Mesothelial cell of epicardium (in vitro differentiated cells): ENCODE measurements at regions not wholly inside any gene's neighbourhood (a gene's known extent, or its start where the extent isn't known, plus 50 kb on each side); places are given as distances from the start of the nearest gene placed in this dataset.

Experiments
- DNase-seq, 2 experiments: peaks; one replicate each; pipeline ENCODE4 v3.0.0; 2021; ENCODE audit warnings: low spot score in 2 of 2; ENCODE audit not compliant: unreplicated experiment in 2 of 2
- H3K27ac Mint-ChIP-seq: 2 replicates; pipeline ENCODE4 v1.8.0; 2021; ENCODE audit warnings: mixed read lengths
- H3K27me3 Mint-ChIP-seq: 2 replicates; pipeline ENCODE4 v1.8.0; 2021; ENCODE audit warnings: low read depth, mixed read lengths
- H3K36me3 Mint-ChIP-seq: 2 replicates; pipeline ENCODE4 v1.8.0; 2021; ENCODE audit warnings: mixed read lengths
- H3K4me1 Mint-ChIP-seq: 2 replicates; pipeline ENCODE4 v1.8.0; 2021; ENCODE audit warnings: mixed read lengths
- H3K4me3 Mint-ChIP-seq: 2 replicates; pipeline ENCODE4 v1.8.0; 2021; ENCODE audit warnings: mild to moderate bottlenecking, moderate library complexity, mixed read lengths
- H3K9me3 Mint-ChIP-seq: 2 replicates; pipeline ENCODE4 v1.8.0; 2021; ENCODE audit warnings: mixed read lengths
- TF ChIP-seq, protein P1 (sequence below): fragments of 200-600 bp; sonication (generic); IDR thresholded peaks from one replicate; pipeline ENCODE4 v1.5.0; 2021; ENCODE audit warnings: antibody characterized with exemption; ENCODE audit not compliant: unreplicated experiment

DNA sequence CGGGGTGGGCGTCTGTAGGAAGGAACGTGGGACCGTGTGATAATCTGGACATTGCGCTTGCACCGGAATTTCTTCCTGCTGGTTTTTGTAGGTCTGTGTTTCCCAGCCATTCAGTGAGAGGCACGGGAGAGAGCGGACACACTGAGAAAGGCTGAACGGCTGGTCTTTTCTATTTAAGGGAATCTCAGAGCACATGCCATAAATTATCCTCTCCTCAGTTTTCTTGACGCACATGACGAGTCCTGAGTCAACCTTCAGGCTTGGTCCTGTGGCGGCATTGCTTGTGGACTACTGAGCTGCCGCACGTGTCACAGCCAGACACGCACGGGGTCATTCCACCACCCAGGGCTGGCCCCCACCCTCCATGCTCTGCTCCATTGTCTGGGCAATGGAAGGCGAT, 519.3 kb upstream of the ID2 start:
- Mint-ChIP-seq H3K36me3 (no peaks in the 10 kb centered on the region), H3K9me3 (no peaks in the 10 kb centered on the region), H3K27ac (peak overlapping the region; percentile 93), H3K27me3 (no peaks in the 10 kb centered on the region), H3K4me1 (peaks cover 19% of the 10 kb centered on the region), H3K4me3 (no peak overlapping the region)
- no peak for DNase-seq
- TF ChIP-seq, protein P1, sequence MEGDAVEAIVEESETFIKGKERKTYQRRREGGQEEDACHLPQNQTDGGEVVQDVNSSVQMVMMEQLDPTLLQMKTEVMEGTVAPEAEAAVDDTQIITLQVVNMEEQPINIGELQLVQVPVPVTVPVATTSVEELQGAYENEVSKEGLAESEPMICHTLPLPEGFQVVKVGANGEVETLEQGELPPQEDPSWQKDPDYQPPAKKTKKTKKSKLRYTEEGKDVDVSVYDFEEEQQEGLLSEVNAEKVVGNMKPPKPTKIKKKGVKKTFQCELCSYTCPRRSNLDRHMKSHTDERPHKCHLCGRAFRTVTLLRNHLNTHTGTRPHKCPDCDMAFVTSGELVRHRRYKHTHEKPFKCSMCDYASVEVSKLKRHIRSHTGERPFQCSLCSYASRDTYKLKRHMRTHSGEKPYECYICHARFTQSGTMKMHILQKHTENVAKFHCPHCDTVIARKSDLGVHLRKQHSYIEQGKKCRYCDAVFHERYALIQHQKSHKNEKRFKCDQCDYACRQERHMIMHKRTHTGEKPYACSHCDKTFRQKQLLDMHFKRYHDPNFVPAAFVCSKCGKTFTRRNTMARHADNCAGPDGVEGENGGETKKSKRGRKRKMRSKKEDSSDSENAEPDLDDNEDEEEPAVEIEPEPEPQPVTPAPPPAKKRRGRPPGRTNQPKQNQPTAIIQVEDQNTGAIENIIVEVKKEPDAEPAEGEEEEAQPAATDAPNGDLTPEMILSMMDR, result no peak

DNA sequence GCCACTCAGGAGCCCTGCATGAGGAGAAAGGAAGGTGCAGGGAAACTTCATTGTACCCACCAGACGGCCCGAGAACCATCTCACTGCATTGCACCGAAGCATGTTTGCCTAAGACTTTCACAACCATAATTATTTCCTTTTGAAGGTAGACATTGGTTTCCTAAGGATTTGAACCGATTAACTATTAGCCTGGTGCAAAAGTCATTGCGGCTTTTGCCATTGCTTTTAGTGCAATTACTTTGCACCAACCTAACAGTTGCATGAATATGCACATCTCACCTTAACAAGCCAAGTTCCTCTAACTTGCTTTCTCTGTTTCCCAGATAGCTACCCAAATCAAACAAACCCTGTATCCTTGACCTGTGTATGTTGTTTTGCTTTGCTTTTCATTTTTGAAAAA, 516.3 kb upstream of the ID2 start:
- TF ChIP-seq, protein P1, result no peak
- DNase-seq, result no peak
- Mint-ChIP-seq H3K27ac (no peak overlapping the region), H3K9me3 (no peaks in the 10 kb centered on the region), H3K4me1 (peaks cover 15% of the 10 kb centered on the region), H3K4me3 (no peak overlapping the region), H3K36me3 (no peaks in the 10 kb centered on the region), H3K27me3 (no peaks in the 10 kb centered on the region)

DNA sequence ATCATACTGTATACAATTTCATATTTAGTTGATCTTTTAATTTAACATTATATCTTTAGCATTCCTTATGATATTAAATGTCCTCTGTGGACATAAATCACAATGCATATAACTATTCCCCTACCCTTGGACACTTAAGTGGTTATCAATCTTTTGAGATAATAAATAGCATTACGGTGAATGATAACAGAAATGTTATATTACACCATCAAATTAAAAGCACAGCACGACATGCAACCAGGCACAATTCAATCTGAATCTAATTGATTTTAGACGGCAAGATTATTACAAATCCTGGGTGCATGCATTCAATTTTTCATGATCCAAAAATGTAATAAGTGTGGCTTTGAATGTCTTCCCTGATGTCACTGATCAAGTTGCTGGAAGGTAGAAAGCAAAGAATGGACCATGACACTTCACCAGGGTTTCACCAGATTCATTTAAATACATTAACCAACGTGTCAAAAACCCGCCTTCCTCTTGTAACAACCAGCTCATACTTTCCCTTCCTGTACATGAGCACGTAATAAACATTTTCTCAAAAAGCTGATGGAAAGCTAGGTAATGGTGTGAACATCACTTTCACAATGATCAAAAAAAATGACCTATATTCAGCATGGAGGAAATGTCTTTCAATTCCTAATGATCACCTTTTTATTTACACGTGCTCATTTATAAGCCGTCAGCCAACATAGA, 513.7 kb upstream of the ID2 start:
- DNase-seq, result no peak
- no peak overlapping the region for H3K27ac Mint-ChIP-seq
- H3K4me1 Mint-ChIP-seq, result peaks cover 23% of the 10 kb centered on the region
- TF ChIP-seq, protein P1, result no peak
- no peaks in the 10 kb centered on the region for H3K27me3 Mint-ChIP-seq
- H3K9me3 Mint-ChIP-seq, result no peaks in the 10 kb centered on the region
- H3K4me3 Mint-ChIP-seq, result no peak overlapping the region
- H3K36me3 Mint-ChIP-seq, result no peaks in the 10 kb centered on the region

- DNase-seq, result no peak
- Mint-ChIP-seq H3K4me1 (peaks cover 23% of the 10 kb centered on the region), H3K27ac (no peak overlapping the region), H3K4me3 (no peak overlapping the region), H3K9me3 (no peaks in the 10 kb centered on the region), H3K36me3 (no peaks in the 10 kb centered on the region), H3K27me3 (no peaks in the 10 kb centered on the region)
- TF ChIP-seq, protein P1, result no peak
Measured at GRCh38 chr2:8168876-8169424, 512.9 kb upstream of the ID2 start.

GRCh38 chr2:8169443-8169842, 512.4 kb upstream of the ID2 start:
- Mint-ChIP-seq H3K27me3 (no peaks in the 10 kb centered on the region), H3K27ac (no peak overlapping the region), H3K4me3 (no peak overlapping the region), H3K9me3 (no peaks in the 10 kb centered on the region), H3K36me3 (no peaks in the 10 kb centered on the region), H3K4me1 (peaks cover 23% of the 10 kb centered on the region)
- no peak for DNase-seq
- TF ChIP-seq, protein P1, result no peak
